ENCODE measurements at regions not wholly inside any gene's neighbourhood (a gene's known extent, or its start where the extent isn't known, plus 50 kb on each side); places are given as distances from the start of the nearest gene placed in this dataset.

- no peak for TF ChIP-seq POLR2A (IDR thresholded peaks at IDR 0.05; ENCODE audit: low read depth)
- TF ChIP-seq CTCF (IDR thresholded peaks at IDR 0.05), result no peak
- no peak for TF ChIP-seq EP300 (IDR thresholded peaks at IDR 0.05)
Measured at GRCh38 chr20:57860576-57860975, 150.8 kb upstream of the PMEPA1 start.
